ENCODE measurements at regions not wholly inside any gene's neighbourhood (a gene's known extent, or its start where the extent isn't known, plus 50 kb on each side); places are given as distances from the start of the nearest gene placed in this dataset.

DNA sequence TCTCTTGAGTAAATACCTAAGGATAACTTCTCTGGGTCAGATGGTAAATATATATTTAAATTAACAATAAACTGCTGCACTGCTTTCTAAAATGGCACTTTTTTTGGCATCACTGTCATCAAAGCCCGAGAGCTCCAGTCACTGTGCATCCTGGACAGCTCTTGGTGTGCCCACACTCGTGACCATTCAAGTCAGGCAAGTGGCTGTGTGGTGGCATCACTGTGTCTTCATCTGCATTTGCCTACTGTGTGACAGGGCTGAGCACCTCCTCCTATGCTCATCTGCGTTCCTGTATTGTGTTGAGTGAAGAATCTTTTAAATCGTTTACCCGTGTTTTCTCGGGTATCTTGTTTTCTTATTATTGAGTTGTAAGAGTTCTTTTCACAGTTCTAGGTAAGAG is 568.1 kb upstream of the SALL3 start:
- TF ChIP-seq POLR2A (IDR thresholded peaks at IDR 0.05) = no peak
- TF ChIP-seq, protein P1, sequence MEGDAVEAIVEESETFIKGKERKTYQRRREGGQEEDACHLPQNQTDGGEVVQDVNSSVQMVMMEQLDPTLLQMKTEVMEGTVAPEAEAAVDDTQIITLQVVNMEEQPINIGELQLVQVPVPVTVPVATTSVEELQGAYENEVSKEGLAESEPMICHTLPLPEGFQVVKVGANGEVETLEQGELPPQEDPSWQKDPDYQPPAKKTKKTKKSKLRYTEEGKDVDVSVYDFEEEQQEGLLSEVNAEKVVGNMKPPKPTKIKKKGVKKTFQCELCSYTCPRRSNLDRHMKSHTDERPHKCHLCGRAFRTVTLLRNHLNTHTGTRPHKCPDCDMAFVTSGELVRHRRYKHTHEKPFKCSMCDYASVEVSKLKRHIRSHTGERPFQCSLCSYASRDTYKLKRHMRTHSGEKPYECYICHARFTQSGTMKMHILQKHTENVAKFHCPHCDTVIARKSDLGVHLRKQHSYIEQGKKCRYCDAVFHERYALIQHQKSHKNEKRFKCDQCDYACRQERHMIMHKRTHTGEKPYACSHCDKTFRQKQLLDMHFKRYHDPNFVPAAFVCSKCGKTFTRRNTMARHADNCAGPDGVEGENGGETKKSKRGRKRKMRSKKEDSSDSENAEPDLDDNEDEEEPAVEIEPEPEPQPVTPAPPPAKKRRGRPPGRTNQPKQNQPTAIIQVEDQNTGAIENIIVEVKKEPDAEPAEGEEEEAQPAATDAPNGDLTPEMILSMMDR (IDR thresholded peaks at IDR 0.05) = no peak
